Stomach (tissue), 8 donors: ENCODE measurements at regions not wholly inside any gene's neighbourhood (a gene's known extent, or its start where the extent isn't known, plus 50 kb on each side); places are given as distances from the start of the nearest gene placed in this dataset.
A peak's percentile ranks its signal among the peaks of the same experiment; 100 is the strongest.

Source experiments
- DNase-seq, 2 donors: peaks; one replicate each; pipeline versions ENCODE4 v3.0.0 to v3.0.0-alpha.2; 2013 to 2019
- H3K27ac ChIP-seq, 5 donors: fragments of 200-600 bp in 4 of 5; sonication (generic) in 4 of 5; one replicate each; pipeline ENCODE4 v1.5.1; 2013 to 2019; ENCODE audit warnings: mild to moderate bottlenecking in 1 of 5, moderate library complexity in 1 of 5
- H3K27me3 ChIP-seq, 3 donors: fragments of 200-600 bp; sonication (generic); one replicate each; pipeline ENCODE4 v1.5.1; 2017 to 2019; ENCODE audit warnings: mixed run types in 1 of 3
- H3K36me3 ChIP-seq, 4 donors: fragments of 200-600 bp; sonication (generic); 1 replicate in 3 of 4; 2 replicates in 1 of 4; pipeline ENCODE4 v1.5.1; 2016 to 2019
- H3K4me1 ChIP-seq, 4 donors: fragments of 200-600 bp; sonication (generic); one replicate each; pipeline ENCODE4 v1.5.1; 2016 to 2019
- H3K4me3 ChIP-seq, 4 donors: fragments of 200-600 bp; sonication (generic) in 3 of 4; one replicate each; pipeline ENCODE4 v1.5.1; 2016 to 2019; ENCODE audit warnings: mild to moderate bottlenecking in 1 of 4
- H3K9me3 ChIP-seq, 4 donors: fragments of 200-600 bp; sonication (generic); one replicate each; pipeline ENCODE4 v1.5.1; 2016 to 2019
- EP300 ChIP-seq: sonication (generic); formaldehyde crosslinking; IDR thresholded peaks from one replicate; pipeline ENCODE4 v1.6.1; 2017; ENCODE audit warnings: antibody characterized with exemption
- POLR2A ChIP-seq, 4 donors: fragments of 450-650 bp; IDR thresholded peaks; one replicate each; pipeline ENCODE4 v1.6.1; 2016; ENCODE audit warnings: antibody characterized with exemption in 4 of 4, control low read depth in 2 of 4, mild to moderate bottlenecking in 1 of 4, moderate library complexity in 1 of 4
- POLR2AphosphoS5 ChIP-seq, 3 donors: sonication (generic); formaldehyde crosslinking; IDR thresholded peaks; one replicate each; pipeline ENCODE4 v1.6.1; 2016; ENCODE audit warnings: antibody characterized with exemption in 3 of 3
- WGBS, 5 donors: extraction: QIAGEN DNeasy Blood & Tissue Kit in 3 of 5; methylation state at CpG; one replicate each; pipeline versions ENCODE4 v1.1.5 to v1.1.7; 2013 to 2018; 5-methylcytosine and 5-hydroxymethylcytosine counted together
- intact Hi-C: fragments of 100-400 bp; cut with DNase I; formaldehyde crosslinking; loops from one replicate; pipeline ENCODE4 v1.15.1; 2023; ENCODE audit warnings: low total_unique reads
- TF ChIP-seq, protein P1 (sequence below), 7 experiments: fragments of 450-650 bp in 4 of 7; fragments of 200-600 bp in 3 of 7; sonication (generic) in 3 of 7; IDR thresholded peaks; one replicate each; pipeline ENCODE4 v1.5.1; 2016 to 2019; ENCODE audit warnings: antibody characterized with exemption in 7 of 7, control low read depth in 2 of 7, mild to moderate bottlenecking in 1 of 7
- donor health status: healthy with polysubstance abuse.
- donor health status: Bipolar disorder and iron deficiency.
- donor health status: healthy.

DNA sequence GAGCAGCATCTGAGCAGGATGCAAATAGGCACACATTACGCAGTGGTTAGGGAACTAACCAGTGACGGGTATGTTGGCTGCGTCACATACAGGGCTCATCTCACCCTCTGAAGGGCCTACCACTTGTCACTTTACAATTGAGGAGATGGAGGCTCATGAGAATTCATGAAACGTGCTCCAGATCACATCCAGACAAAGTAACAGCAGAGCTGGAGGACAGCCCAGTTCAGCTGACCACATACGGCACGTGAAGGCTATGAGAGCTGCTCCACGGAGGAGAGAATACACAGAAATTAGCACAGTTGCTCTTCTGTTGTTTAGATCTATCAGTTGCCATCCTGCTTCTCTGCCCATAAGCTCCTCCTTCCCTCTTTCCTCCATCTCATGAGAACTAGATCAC is 78.4 kb downstream of the FAM9B start:
- TF ChIP-seq POLR2AphosphoS5 (IDR thresholded peaks at IDR 0.05) (no peak), POLR2A (IDR thresholded peaks at IDR 0.05) (no peak), EP300 (no peak)
- TF ChIP-seq, protein P1, sequence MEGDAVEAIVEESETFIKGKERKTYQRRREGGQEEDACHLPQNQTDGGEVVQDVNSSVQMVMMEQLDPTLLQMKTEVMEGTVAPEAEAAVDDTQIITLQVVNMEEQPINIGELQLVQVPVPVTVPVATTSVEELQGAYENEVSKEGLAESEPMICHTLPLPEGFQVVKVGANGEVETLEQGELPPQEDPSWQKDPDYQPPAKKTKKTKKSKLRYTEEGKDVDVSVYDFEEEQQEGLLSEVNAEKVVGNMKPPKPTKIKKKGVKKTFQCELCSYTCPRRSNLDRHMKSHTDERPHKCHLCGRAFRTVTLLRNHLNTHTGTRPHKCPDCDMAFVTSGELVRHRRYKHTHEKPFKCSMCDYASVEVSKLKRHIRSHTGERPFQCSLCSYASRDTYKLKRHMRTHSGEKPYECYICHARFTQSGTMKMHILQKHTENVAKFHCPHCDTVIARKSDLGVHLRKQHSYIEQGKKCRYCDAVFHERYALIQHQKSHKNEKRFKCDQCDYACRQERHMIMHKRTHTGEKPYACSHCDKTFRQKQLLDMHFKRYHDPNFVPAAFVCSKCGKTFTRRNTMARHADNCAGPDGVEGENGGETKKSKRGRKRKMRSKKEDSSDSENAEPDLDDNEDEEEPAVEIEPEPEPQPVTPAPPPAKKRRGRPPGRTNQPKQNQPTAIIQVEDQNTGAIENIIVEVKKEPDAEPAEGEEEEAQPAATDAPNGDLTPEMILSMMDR (IDR thresholded peaks at IDR 0.05), result no peak
- H3K9me3 ChIP-seq, result no peaks in the 10 kb centered on the region
- DNase-seq, result peak in 1 of 2 donors; percentile 31
- intact Hi-C loops, result no loop called here
- H3K36me3 ChIP-seq, result no peaks in the 10 kb centered on the region
- H3K27ac ChIP-seq, result no peak overlapping the region
- H3K27me3 ChIP-seq, result peaks cover 0 to 6% (median 0%) of the 10 kb centered on the region in 3 donors
- 72 to 77% (median 75%) methylated on average over 7 of the region's 7 CpGs for WGBS, 5 donors
- no peaks in the 10 kb centered on the region for H3K4me1 ChIP-seq
- no peak overlapping the region for H3K4me3 ChIP-seq

DNA sequence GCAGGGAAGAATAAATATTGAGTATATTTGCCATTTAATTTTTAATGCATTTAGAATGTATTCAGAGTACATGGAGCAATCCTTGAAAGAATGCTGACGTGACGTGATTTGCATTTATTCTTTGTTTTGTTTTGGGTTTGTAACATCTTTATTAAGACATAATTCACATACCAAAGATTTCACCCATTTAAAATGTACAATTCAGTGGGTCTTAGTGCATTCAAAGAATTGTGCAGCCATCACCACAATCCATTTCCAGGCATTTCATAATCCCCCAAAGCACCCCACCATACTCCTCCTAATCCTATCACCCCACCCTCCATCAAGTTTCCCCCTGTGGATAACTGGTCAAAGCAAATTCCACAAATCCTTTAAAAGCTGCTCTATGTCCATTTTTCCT is 87.4 kb downstream of the FAM9B start:
- no peak for TF ChIP-seq POLR2A (IDR thresholded peaks at IDR 0.05)
- TF ChIP-seq, protein P1 (IDR thresholded peaks at IDR 0.05), result no peak
- TF ChIP-seq EP300, result no peak
- no peak for TF ChIP-seq POLR2AphosphoS5 (IDR thresholded peaks at IDR 0.05)
- Histone ChIP-seq H3K27me3 (no peaks in the 10 kb centered on the region), H3K27ac (no peak overlapping the region), H3K9me3 (no peaks in the 10 kb centered on the region), H3K36me3 (no peaks in the 10 kb centered on the region), H3K4me1 (no peaks in the 10 kb centered on the region), H3K4me3 (no peak overlapping the region)
- intact Hi-C loops, result no loop called here
- no peak for DNase-seq
- WGBS, 5 donors, result 82 to 94% (median 84%) methylated on average over 2 of the region's 2 CpGs

DNA sequence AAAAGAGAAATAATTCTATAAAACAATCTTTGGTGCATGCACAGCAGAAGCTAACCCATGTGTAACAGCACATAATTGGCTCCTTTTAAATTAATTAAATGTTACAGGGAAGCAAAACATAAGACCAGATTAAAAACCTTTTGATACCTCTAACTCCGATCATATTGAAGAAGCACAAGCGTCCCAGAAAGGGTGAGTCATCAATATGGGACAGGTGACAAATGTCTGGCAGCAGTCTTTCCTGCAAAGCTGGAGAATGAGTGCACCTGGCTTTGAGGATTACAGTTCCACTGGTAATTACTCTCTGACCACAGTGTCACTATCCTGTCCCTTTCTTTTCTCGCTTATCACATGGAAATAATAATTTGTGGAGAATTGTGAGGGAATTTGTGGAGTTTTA is 94.6 kb downstream of the FAM9B start:
- intact Hi-C loops, result no loop called here
- TF ChIP-seq POLR2AphosphoS5 (IDR thresholded peaks at IDR 0.05) (no peak), POLR2A (IDR thresholded peaks at IDR 0.05) (no peak), EP300 (no peak)
- TF ChIP-seq, protein P1 (IDR thresholded peaks at IDR 0.05), result no peak
- Histone ChIP-seq H3K4me1 (no peaks in the 10 kb centered on the region), H3K27ac (no peak overlapping the region), H3K9me3 (peaks cover 0 to 11% (median 0%) of the 10 kb centered on the region in 4 donors), H3K4me3 (no peak overlapping the region), H3K36me3 (no peaks in the 10 kb centered on the region), H3K27me3 (no peaks in the 10 kb centered on the region)
- DNase-seq, result no peak
- WGBS, 5 donors, result 59 to 74% (median 71%) methylated on average over 3 of the region's 3 CpGs

DNA sequence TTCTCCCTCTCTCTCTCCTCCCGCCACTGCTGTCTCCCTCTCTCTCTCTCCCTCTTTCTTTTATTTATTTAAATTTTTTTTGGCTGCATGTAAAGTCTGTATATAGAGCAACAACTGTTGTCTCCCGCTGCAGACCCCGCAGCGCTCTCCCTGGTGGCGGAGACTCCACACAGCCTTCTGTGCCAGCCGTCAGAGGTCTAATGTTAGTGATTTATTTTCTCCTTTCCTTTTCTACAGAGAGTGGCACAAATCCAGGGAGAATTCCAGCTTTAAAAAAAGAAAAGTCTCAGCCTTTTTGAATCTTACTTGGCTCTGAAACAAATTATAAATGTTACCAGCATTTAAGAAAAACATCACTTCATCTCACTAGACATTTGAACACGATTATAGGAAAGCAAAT is 106.2 kb downstream of the FAM9B start:
- no peaks in the 10 kb centered on the region for H3K9me3 ChIP-seq
- no peaks in the 10 kb centered on the region for H3K36me3 ChIP-seq
- H3K27me3 ChIP-seq, result no peaks in the 10 kb centered on the region
- H3K27ac ChIP-seq, result no peak overlapping the region
- H3K4me1 ChIP-seq, result no peaks in the 10 kb centered on the region
- no peak for TF ChIP-seq POLR2AphosphoS5 (IDR thresholded peaks at IDR 0.05)
- TF ChIP-seq, protein P1 (IDR thresholded peaks at IDR 0.05), result no peak
- no peak for TF ChIP-seq EP300
- TF ChIP-seq POLR2A (IDR thresholded peaks at IDR 0.05), result no peak
- no peak overlapping the region for H3K4me3 ChIP-seq
- DNase-seq, result peak in 1 of 2 donors; percentile 16
- intact Hi-C loops, result no loop called here
- 45 to 70% (median 67%) methylated on average over 7 of the region's 7 CpGs for WGBS, 5 donors
